AG09319 (cell line): ENCODE measurements at regions not wholly inside any gene's neighbourhood (a gene's known extent, or its start where the extent isn't known, plus 50 kb on each side); places are given as distances from the start of the nearest gene placed in this dataset.
A peak's percentile ranks its signal among the peaks of the same experiment; 100 is the strongest.
"Not testable (repeated sequence)": the region's sequence is repeated elsewhere in the genome, so short reads cannot be mapped to it uniquely, and the experiment has no call there.

Source experiments
- DNase-seq: peaks from one replicate; pipeline ENCODE4 v3.0.0-alpha.2; 2010; ENCODE audit warnings: low read depth; ENCODE audit errors: extremely low read depth
- CTCF ChIP-seq: IDR thresholded peaks from 2 replicates; pipeline ENCODE4 v1.5.1; 2011; ENCODE audit warnings: low read depth, mild to moderate bottlenecking, inconsistent platforms, low read length, moderate library complexity

GRCh38 chr10:32217216-32217615 lies 129.7 kb downstream of the EPC1 start:
- no peak for TF ChIP-seq CTCF
- DNase-seq, result no peak

GRCh38 chr10:32213838-32214237 lies 133.1 kb downstream of the EPC1 start:
- DNase-seq, result not testable (repeated sequence)

GRCh38 chr10:32211046-32211363 lies 136.0 kb downstream of the EPC1 start:
- TF ChIP-seq CTCF, result no peak
- DNase-seq, result no peak

- peak; percentile 49 for TF ChIP-seq CTCF
- no peak for DNase-seq
Observed at GRCh38 chr10:32210306-32211045, 136.5 kb downstream of the EPC1 start.

- DNase-seq, result not testable (repeated sequence)
Observed at GRCh38 chr10:32208005-32208404, 139.0 kb downstream of the EPC1 start.

- DNase-seq, result no peak
- peak; percentile 45 for TF ChIP-seq CTCF
Observed at GRCh38 chr10:32207544-32207943, 139.4 kb downstream of the EPC1 start.

- TF ChIP-seq CTCF, result no peak
- no peak for DNase-seq
Observed at GRCh38 chr10:32205670-32206069, 141.3 kb downstream of the EPC1 start.

GRCh38 chr10:32204606-32205005 lies 142.4 kb downstream of the EPC1 start:
- no peak for TF ChIP-seq CTCF
- DNase-seq, result no peak
